SK-N-SH treated with all-trans-retinoic acid at 6 μM for 48 hours (cell line): ENCODE measurements at regions not wholly inside any gene's neighbourhood (a gene's known extent, or its start where the extent isn't known, plus 50 kb on each side); places are given as distances from the start of the nearest gene placed in this dataset.

Source experiments
- CSRNP3 ChIP-seq: fragments of 250-450 bp; sonication (Bioruptor Pico); IDR thresholded peaks from 2 replicates; pipeline ENCODE4 v1.5.1; 2021; ENCODE audit warnings: mild to moderate bottlenecking, moderate library complexity
- ESRRG ChIP-seq: fragments of 250-450 bp; sonication (Bioruptor Pico); IDR thresholded peaks from 2 replicates; pipeline ENCODE4 v1.6.1; 2021; ENCODE audit warnings: mild to moderate bottlenecking
- TSHZ2 ChIP-seq: fragments of 250-450 bp; sonication (Bioruptor Pico); IDR thresholded peaks from 2 replicates; pipeline ENCODE4 v1.5.0; 2020; ENCODE audit warnings: mild to moderate bottlenecking, moderate library complexity
- ZFP30 ChIP-seq: fragments of 450-650 bp; formaldehyde crosslinking; IDR thresholded peaks from 2 replicates; pipeline ENCODE4 v1.5.0; 2022; ENCODE audit warnings: mild to moderate bottlenecking, moderate library complexity
- ZNF70 ChIP-seq: fragments of 450-650 bp; formaldehyde crosslinking; IDR thresholded peaks from 2 replicates; pipeline ENCODE4 v1.5.0; 2020; ENCODE audit warnings: mild to moderate bottlenecking, moderate library complexity

DNA sequence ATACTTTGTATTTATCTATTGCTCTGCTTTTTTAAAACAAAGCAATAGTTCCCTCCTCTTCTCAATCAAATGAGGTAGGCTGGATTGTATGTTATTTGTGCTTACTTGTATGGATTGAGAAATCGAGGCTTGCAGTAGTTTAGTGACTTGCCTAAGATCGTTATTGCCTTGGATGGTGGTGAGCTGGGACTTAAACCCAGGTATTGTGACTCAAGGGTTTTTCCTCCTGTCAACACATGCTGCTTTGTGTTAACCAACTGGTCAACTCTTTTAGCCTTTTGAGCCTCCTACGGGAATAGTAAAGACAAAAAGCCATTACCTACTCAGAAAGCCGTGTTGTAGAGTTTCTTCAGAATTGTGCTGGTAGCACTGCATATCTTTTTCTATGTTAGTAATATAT lies 95.2 kb upstream of the THUMPD2 start:
- no peak for TF ChIP-seq ZNF70
- no peak for TF ChIP-seq ESRRG (CRISPR knock-in tag)
- no peak for TF ChIP-seq ZFP30
- no peak for TF ChIP-seq TSHZ2 (CRISPR knock-in tag)
- TF ChIP-seq CSRNP3 (CRISPR knock-in tag) = no peak
